Activated CD4-positive, alpha-beta T cell treated with anti-CD3 and anti-CD28 coated beads, Interleukin-2, amount 10 ng/mL, durations not matched to agents 7 days and 5 days (primary cell): ENCODE measurements at regions not wholly inside any gene's neighbourhood (a gene's known extent, or its start where the extent isn't known, plus 50 kb on each side); places are given as distances from the start of the nearest gene placed in this dataset.

ENCODE experiments used
- CTCF ChIA-PET: fragments of 350-600 bp; sonication (Branson Sonifier 250); formaldehyde crosslinking; loops from one replicate; lab custom pipeline; 2021; ENCODE audit warnings: antibody characterized with exemption; lab: Charles Lee
- POLR2A ChIA-PET: fragments of 350-600 bp; sonication (Branson Sonifier 250); formaldehyde crosslinking; loops from one replicate; lab custom pipeline; 2021; ENCODE audit warnings: antibody characterized with exemption; lab: Charles Lee
- DNase-seq: peaks from one replicate; pipeline ENCODE4 v3.0.0-alpha.2; 2020
- H3K27ac Mint-ChIP-seq: one replicate; pipeline ENCODE4 v1.8.0; 2021; ENCODE audit warnings: mild to moderate bottlenecking, moderate library complexity, mixed read lengths
- H3K27me3 Mint-ChIP-seq: one replicate; pipeline ENCODE4 v1.8.0; 2021; ENCODE audit warnings: mixed read lengths
- H3K36me3 Mint-ChIP-seq: one replicate; pipeline ENCODE4 v1.8.0; 2021; ENCODE audit warnings: low read depth, mixed read lengths
- H3K4me1 Mint-ChIP-seq: one replicate; pipeline ENCODE4 v1.8.0; 2021; ENCODE audit warnings: mixed read lengths
- H3K4me3 Mint-ChIP-seq: one replicate; pipeline ENCODE4 v1.8.0; 2021; ENCODE audit warnings: mild to moderate bottlenecking, moderate library complexity, mixed read lengths
- H3K9me3 Mint-ChIP-seq: one replicate; pipeline ENCODE4 v1.8.0; 2021; ENCODE audit warnings: mixed read lengths

- Mint-ChIP-seq H3K4me3 (no peak overlapping the region), H3K9me3 (no peaks in the 10 kb centered on the region), H3K27ac (no peak overlapping the region), H3K27me3 (no peaks in the 10 kb centered on the region), H3K36me3 (no peaks in the 10 kb centered on the region), H3K4me1 (no peaks in the 10 kb centered on the region)
- DNase-seq = no peak
- ChIA-PET CTCF (no interaction called here), POLR2A (no interaction called here)
These were observed 545.0 kb upstream of the EPHA7 start for GRCh38 chr6:93964321-93964720.

GRCh38 chr6:93962566-93962965 lies 543.2 kb upstream of the EPHA7 start:
- POLR2A ChIA-PET = no interaction called here
- H3K4me3 Mint-ChIP-seq = no peak overlapping the region
- H3K4me1 Mint-ChIP-seq = no peaks in the 10 kb centered on the region
- H3K36me3 Mint-ChIP-seq = no peaks in the 10 kb centered on the region
- no peak overlapping the region for H3K27ac Mint-ChIP-seq
- H3K27me3 Mint-ChIP-seq = no peaks in the 10 kb centered on the region
- CTCF ChIA-PET = no interaction called here
- H3K9me3 Mint-ChIP-seq = no peaks in the 10 kb centered on the region
- DNase-seq = no peak

GRCh38 chr6:93954584-93954983 lies 535.2 kb upstream of the EPHA7 start:
- POLR2A ChIA-PET = no interaction called here
- H3K9me3 Mint-ChIP-seq = no peaks in the 10 kb centered on the region
- no peaks in the 10 kb centered on the region for H3K4me1 Mint-ChIP-seq
- H3K4me3 Mint-ChIP-seq = no peak overlapping the region
- H3K36me3 Mint-ChIP-seq = no peaks in the 10 kb centered on the region
- no peaks in the 10 kb centered on the region for H3K27me3 Mint-ChIP-seq
- no peak for DNase-seq
- CTCF ChIA-PET = no interaction called here
- H3K27ac Mint-ChIP-seq = no peak overlapping the region

- CTCF ChIA-PET = no interaction called here
- Mint-ChIP-seq H3K9me3 (peaks cover 2% of the 10 kb centered on the region), H3K27ac (no peak overlapping the region), H3K4me1 (no peaks in the 10 kb centered on the region), H3K4me3 (no peak overlapping the region), H3K36me3 (no peaks in the 10 kb centered on the region), H3K27me3 (no peaks in the 10 kb centered on the region)
- POLR2A ChIA-PET = no interaction called here
- no peak for DNase-seq
These were observed 524.3 kb upstream of the EPHA7 start for GRCh38 chr6:93943661-93944060.

- no peak overlapping the region for H3K4me3 Mint-ChIP-seq
These were observed 521.0 kb upstream of the EPHA7 start for GRCh38 chr6:93940381-93940780.

GRCh38 chr6:93932175-93932574 lies 512.8 kb upstream of the EPHA7 start:
- no peaks in the 10 kb centered on the region for H3K27me3 Mint-ChIP-seq
- H3K4me1 Mint-ChIP-seq = no peaks in the 10 kb centered on the region
- H3K36me3 Mint-ChIP-seq = no peaks in the 10 kb centered on the region
- ChIA-PET CTCF (no interaction called here), POLR2A (no interaction called here)
- H3K4me3 Mint-ChIP-seq = no peak overlapping the region
- no peak for DNase-seq
- H3K9me3 Mint-ChIP-seq = no peaks in the 10 kb centered on the region
- H3K27ac Mint-ChIP-seq = no peak overlapping the region

More at GRCh38 chr6:93940381-93940780, 521.0 kb upstream of the EPHA7 start:
- H3K9me3 Mint-ChIP-seq = no peaks in the 10 kb centered on the region
- no peak for DNase-seq
- ChIA-PET CTCF (no interaction called here), POLR2A (no interaction called here)
- no peaks in the 10 kb centered on the region for H3K4me1 Mint-ChIP-seq
- H3K27ac Mint-ChIP-seq = no peak overlapping the region
- no peaks in the 10 kb centered on the region for H3K36me3 Mint-ChIP-seq
- H3K27me3 Mint-ChIP-seq = no peaks in the 10 kb centered on the region

- no peaks in the 10 kb centered on the region for H3K36me3 Mint-ChIP-seq
- H3K9me3 Mint-ChIP-seq = no peaks in the 10 kb centered on the region
- no peak overlapping the region for H3K27ac Mint-ChIP-seq
- no peak overlapping the region for H3K4me3 Mint-ChIP-seq
- H3K27me3 Mint-ChIP-seq = no peaks in the 10 kb centered on the region
- no peak for DNase-seq
- POLR2A ChIA-PET = no interaction called here
- no peaks in the 10 kb centered on the region for H3K4me1 Mint-ChIP-seq
- CTCF ChIA-PET = no interaction called here
These were observed 508.4 kb upstream of the EPHA7 start for GRCh38 chr6:93927731-93928130.

GRCh38 chr6:93919365-93919764 lies 500.0 kb upstream of the EPHA7 start:
- Mint-ChIP-seq H3K9me3 (peaks cover 4% of the 10 kb centered on the region), H3K36me3 (no peaks in the 10 kb centered on the region), H3K27ac (no peak overlapping the region), H3K27me3 (no peaks in the 10 kb centered on the region), H3K4me1 (no peaks in the 10 kb centered on the region), H3K4me3 (no peak overlapping the region)
- DNase-seq = no peak
- ChIA-PET CTCF (no interaction called here), POLR2A (no interaction called here)

- no peaks in the 10 kb centered on the region for H3K36me3 Mint-ChIP-seq
- H3K4me3 Mint-ChIP-seq = no peak overlapping the region
- no peak for DNase-seq
- H3K27ac Mint-ChIP-seq = no peak overlapping the region
- H3K4me1 Mint-ChIP-seq = no peaks in the 10 kb centered on the region
- CTCF ChIA-PET = no interaction called here
- POLR2A ChIA-PET = no interaction called here
- peaks cover 4% of the 10 kb centered on the region for H3K9me3 Mint-ChIP-seq
- no peaks in the 10 kb centered on the region for H3K27me3 Mint-ChIP-seq
These were observed 498.9 kb upstream of the EPHA7 start for GRCh38 chr6:93918258-93918657.

GRCh38 chr6:93917216-93917615 lies 497.9 kb upstream of the EPHA7 start:
- DNase-seq = no peak

GRCh38 chr6:93916716-93917115 lies 497.4 kb upstream of the EPHA7 start:
- Mint-ChIP-seq H3K4me1 (no peaks in the 10 kb centered on the region), H3K4me3 (no peak overlapping the region), H3K27me3 (no peaks in the 10 kb centered on the region), H3K9me3 (peaks cover 4% of the 10 kb centered on the region), H3K27ac (no peak overlapping the region), H3K36me3 (no peaks in the 10 kb centered on the region)
- DNase-seq = no peak
- ChIA-PET CTCF (no interaction called here), POLR2A (no interaction called here)

More at GRCh38 chr6:93917216-93917615, 497.9 kb upstream of the EPHA7 start:
- no peaks in the 10 kb centered on the region for H3K27me3 Mint-ChIP-seq
- no peak overlapping the region for H3K4me3 Mint-ChIP-seq
- H3K36me3 Mint-ChIP-seq = no peaks in the 10 kb centered on the region
- H3K4me1 Mint-ChIP-seq = no peaks in the 10 kb centered on the region
- ChIA-PET POLR2A (no interaction called here), CTCF (no interaction called here)
- no peak overlapping the region for H3K27ac Mint-ChIP-seq
- peaks cover 4% of the 10 kb centered on the region for H3K9me3 Mint-ChIP-seq

GRCh38 chr6:93915961-93916360 lies 496.6 kb upstream of the EPHA7 start:
- no peaks in the 10 kb centered on the region for H3K27me3 Mint-ChIP-seq
- POLR2A ChIA-PET = interaction anchor here (0.6 kb wide), 1 partner anchor 590 kb away, joined by 3 read pairs; no protein-coding TSS in a partner anchor
- H3K4me3 Mint-ChIP-seq = no peak overlapping the region
- no peak overlapping the region for H3K27ac Mint-ChIP-seq
- no peaks in the 10 kb centered on the region for H3K4me1 Mint-ChIP-seq
- CTCF ChIA-PET = no interaction called here
- H3K9me3 Mint-ChIP-seq = peaks cover 4% of the 10 kb centered on the region
- DNase-seq = no peak
- no peaks in the 10 kb centered on the region for H3K36me3 Mint-ChIP-seq

- ChIA-PET CTCF (no interaction called here), POLR2A (no interaction called here)
- Mint-ChIP-seq H3K9me3 (no peaks in the 10 kb centered on the region), H3K4me1 (no peaks in the 10 kb centered on the region), H3K27me3 (no peaks in the 10 kb centered on the region), H3K4me3 (no peak overlapping the region), H3K36me3 (no peaks in the 10 kb centered on the region), H3K27ac (no peak overlapping the region)
- no peak for DNase-seq
These were observed 483.2 kb upstream of the EPHA7 start for GRCh38 chr6:93902517-93902916.

- ChIA-PET POLR2A (no interaction called here), CTCF (no interaction called here)
- no peak for DNase-seq
- Mint-ChIP-seq H3K27ac (no peak overlapping the region), H3K9me3 (no peaks in the 10 kb centered on the region), H3K4me1 (no peaks in the 10 kb centered on the region), H3K36me3 (no peaks in the 10 kb centered on the region), H3K4me3 (no peak overlapping the region), H3K27me3 (no peaks in the 10 kb centered on the region)
These were observed 480.8 kb upstream of the EPHA7 start for GRCh38 chr6:93900142-93900541.
